22Rv1 (cell line): ENCODE measurements at regions not wholly inside any gene's neighbourhood (a gene's known extent, or its start where the extent isn't known, plus 50 kb on each side); places are given as distances from the start of the nearest gene placed in this dataset.
"Not testable (repeated sequence)": the region's sequence is repeated elsewhere in the genome, so short reads cannot be mapped to it uniquely, and the experiment has no call there.

Experiments used
- CTCF ChIP-seq: fragments of 450-650 bp; IDR thresholded peaks from 2 replicates; pipeline ENCODE4 v1.5.1; 2017; ENCODE audit warnings: mild to moderate bottlenecking
- ZFX ChIP-seq: fragments of 450-650 bp; IDR thresholded peaks from 2 replicates; pipeline ENCODE4 v1.6.1; 2017; ENCODE audit warnings: antibody characterized with exemption, borderline replicate concordance

- not testable (repeated sequence) for TF ChIP-seq CTCF, ZFX
Measured at GRCh38 chr15:22599526-22600320, 141.0 kb downstream of the GOLGA6L22 start.
